ENCODE measurements at regions not wholly inside any gene's neighbourhood (a gene's known extent, or its start where the extent isn't known, plus 50 kb on each side); places are given as distances from the start of the nearest gene placed in this dataset.

- Histone ChIP-seq H3K27ac (no peak overlapping the region), H3K27me3 (replicated peaks) (no peaks in the 10 kb centered on the region), H3K4me3 (ENCODE audit: low read depth, low read length) (no peak overlapping the region), H3K36me3 (replicated peaks) (no peaks in the 10 kb centered on the region)
- DNase-seq: no peak
- in situ Hi-C loops (cut with HindIII; ENCODE audit: low pct_ligation_motif_present, low sequenced_read_pairs): no loop called here
- TF ChIP-seq, protein P1, sequence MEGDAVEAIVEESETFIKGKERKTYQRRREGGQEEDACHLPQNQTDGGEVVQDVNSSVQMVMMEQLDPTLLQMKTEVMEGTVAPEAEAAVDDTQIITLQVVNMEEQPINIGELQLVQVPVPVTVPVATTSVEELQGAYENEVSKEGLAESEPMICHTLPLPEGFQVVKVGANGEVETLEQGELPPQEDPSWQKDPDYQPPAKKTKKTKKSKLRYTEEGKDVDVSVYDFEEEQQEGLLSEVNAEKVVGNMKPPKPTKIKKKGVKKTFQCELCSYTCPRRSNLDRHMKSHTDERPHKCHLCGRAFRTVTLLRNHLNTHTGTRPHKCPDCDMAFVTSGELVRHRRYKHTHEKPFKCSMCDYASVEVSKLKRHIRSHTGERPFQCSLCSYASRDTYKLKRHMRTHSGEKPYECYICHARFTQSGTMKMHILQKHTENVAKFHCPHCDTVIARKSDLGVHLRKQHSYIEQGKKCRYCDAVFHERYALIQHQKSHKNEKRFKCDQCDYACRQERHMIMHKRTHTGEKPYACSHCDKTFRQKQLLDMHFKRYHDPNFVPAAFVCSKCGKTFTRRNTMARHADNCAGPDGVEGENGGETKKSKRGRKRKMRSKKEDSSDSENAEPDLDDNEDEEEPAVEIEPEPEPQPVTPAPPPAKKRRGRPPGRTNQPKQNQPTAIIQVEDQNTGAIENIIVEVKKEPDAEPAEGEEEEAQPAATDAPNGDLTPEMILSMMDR (IDR thresholded peaks at IDR 0.05; ENCODE audit: low read depth, low read length, missing control alignments): no peak
These were observed 66.1 kb upstream of the ATP8B1 start for GRCh38 chr18:57869221-57869620.

DNA sequence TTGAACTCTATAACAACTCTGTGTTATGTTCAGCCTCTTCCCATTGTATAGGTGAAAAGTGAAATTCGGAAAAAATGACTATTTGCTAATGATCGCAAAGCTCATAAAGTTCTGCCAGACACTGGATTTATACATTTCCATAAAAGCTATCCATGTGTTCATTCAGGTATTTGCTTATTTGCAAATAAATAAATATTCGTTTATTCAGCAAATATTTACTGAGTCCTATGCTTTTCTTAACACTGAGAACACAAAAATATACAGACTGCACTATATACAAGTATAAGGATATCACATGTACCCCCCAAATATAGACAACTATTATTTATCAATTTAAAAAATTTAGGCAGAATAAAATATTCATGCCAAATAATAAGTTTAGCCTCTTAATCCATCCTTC is 63.2 kb upstream of the ATP8B1 start:
- no peak overlapping the region for H3K4me3 ChIP-seq (ENCODE audit: low read depth, low read length)
- H3K36me3 ChIP-seq (replicated peaks): no peaks in the 10 kb centered on the region
- TF ChIP-seq, protein P1 (IDR thresholded peaks at IDR 0.05; ENCODE audit: low read depth, low read length, missing control alignments): no peak
- DNase-seq: no peak
- in situ Hi-C loops (cut with HindIII; ENCODE audit: low pct_ligation_motif_present, low sequenced_read_pairs): no loop called here
- no peak overlapping the region for H3K27ac ChIP-seq
- H3K27me3 ChIP-seq (replicated peaks): no peaks in the 10 kb centered on the region

GRCh38 chr18:57864615-57865121 is 61.6 kb upstream of the ATP8B1 start:
- no peak for DNase-seq

DNA sequence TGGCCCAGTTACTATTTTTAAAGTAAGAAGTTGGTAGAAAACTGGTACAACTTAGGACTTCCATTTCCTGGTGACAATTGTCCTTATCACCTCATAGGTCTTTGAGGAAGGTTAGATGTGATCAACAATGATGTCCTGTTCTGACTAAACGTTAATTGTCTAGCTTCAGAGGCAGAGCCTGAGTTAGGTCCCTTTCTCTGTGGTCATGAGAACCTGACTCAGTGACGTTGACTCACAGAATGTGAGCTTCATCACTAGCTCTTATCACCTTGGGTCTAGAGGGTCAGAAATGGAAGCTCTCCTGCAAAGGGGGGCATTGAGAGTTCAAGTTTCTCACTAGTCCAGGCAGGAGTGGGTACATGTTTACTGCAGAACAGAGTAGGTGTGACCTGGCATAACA is 60.6 kb upstream of the ATP8B1 start:
- Histone ChIP-seq H3K27me3 (replicated peaks) (no peaks in the 10 kb centered on the region), H3K36me3 (replicated peaks) (no peaks in the 10 kb centered on the region), H3K27ac (no peak overlapping the region), H3K4me3 (ENCODE audit: low read depth, low read length) (no peak overlapping the region)
- in situ Hi-C loops (cut with HindIII; ENCODE audit: low pct_ligation_motif_present, low sequenced_read_pairs): no loop called here
- TF ChIP-seq, protein P1 (IDR thresholded peaks at IDR 0.05; ENCODE audit: low read depth, low read length, missing control alignments): no peak
- peak; percentile 61 for DNase-seq

More at GRCh38 chr18:57864615-57865121, 61.6 kb upstream of the ATP8B1 start:
- H3K36me3 ChIP-seq (replicated peaks): no peaks in the 10 kb centered on the region
- H3K27me3 ChIP-seq (replicated peaks): no peaks in the 10 kb centered on the region
- in situ Hi-C loops (cut with HindIII; ENCODE audit: low pct_ligation_motif_present, low sequenced_read_pairs): no loop called here
- TF ChIP-seq, protein P1 (IDR thresholded peaks at IDR 0.05; ENCODE audit: low read depth, low read length, missing control alignments): no peak
- no peak overlapping the region for H3K27ac ChIP-seq
- H3K4me3 ChIP-seq (ENCODE audit: low read depth, low read length): no peak overlapping the region

GRCh38 chr18:57859314-57859713 is 56.2 kb upstream of the ATP8B1 start:
- in situ Hi-C loops (cut with HindIII; ENCODE audit: low pct_ligation_motif_present, low sequenced_read_pairs): no loop called here
- H3K27ac ChIP-seq: no peak overlapping the region
- no peaks in the 10 kb centered on the region for H3K27me3 ChIP-seq (replicated peaks)
- H3K36me3 ChIP-seq (replicated peaks): no peaks in the 10 kb centered on the region
- TF ChIP-seq, protein P1 (IDR thresholded peaks at IDR 0.05; ENCODE audit: low read depth, low read length, missing control alignments): peak; percentile 73
- H3K4me3 ChIP-seq (ENCODE audit: low read depth, low read length): no peak overlapping the region
- DNase-seq: peak; percentile 18
